ENCODE measurements at regions not wholly inside any gene's neighbourhood (a gene's known extent, or its start where the extent isn't known, plus 50 kb on each side); places are given as distances from the start of the nearest gene placed in this dataset.
"Not testable (repeated sequence)": the region's sequence is repeated elsewhere in the genome, so short reads cannot be mapped to it uniquely, and the experiment has no call there.

DNA sequence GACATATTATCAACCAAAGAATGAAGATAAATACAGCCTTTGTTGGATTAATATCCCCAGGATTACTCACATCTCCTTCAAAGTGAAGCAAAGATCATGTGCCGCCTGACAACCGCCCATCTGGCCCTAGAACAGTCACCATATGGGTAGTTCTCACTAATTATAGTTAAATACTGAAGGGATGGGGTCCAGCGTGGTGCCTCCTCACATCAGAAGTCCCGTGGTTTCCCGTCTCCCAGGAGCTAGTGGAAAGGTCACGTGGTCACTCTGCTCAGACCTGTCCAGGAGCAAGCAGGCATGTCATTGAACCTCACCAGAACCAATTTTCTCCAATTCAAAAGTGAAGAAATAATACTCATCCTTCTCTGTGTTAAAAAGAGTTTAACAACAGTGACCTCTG is 434.5 kb downstream of the SHISA9 start:
- in situ Hi-C loops (cut with MboI; ENCODE audit: low pct_unique_long_range_greater_than_20kb, low sequenced_read_pairs), result no loop called here
- DNase-seq, result no peak

DNA sequence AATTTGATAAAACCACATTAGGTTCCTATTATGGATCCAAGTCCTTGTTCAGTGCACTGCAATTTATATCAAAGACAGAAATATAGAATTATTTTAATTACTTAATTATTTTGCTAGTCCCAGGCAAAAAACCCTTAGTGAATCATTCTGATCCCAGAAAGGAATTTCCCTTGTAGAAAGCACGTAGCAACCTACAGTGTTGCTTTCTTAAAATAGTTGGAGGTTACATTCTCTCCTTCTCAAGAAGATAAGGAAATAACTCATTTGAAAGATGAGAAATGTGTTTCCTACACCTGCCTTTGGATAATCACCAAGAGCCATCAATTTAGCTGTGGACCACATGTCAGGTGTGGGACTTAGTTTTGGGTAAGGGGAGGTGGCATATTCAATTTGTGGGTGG is 434.9 kb downstream of the SHISA9 start:
- DNase-seq, result no peak
- in situ Hi-C loops (cut with MboI; ENCODE audit: low pct_unique_long_range_greater_than_20kb, low sequenced_read_pairs), result no loop called here

DNA sequence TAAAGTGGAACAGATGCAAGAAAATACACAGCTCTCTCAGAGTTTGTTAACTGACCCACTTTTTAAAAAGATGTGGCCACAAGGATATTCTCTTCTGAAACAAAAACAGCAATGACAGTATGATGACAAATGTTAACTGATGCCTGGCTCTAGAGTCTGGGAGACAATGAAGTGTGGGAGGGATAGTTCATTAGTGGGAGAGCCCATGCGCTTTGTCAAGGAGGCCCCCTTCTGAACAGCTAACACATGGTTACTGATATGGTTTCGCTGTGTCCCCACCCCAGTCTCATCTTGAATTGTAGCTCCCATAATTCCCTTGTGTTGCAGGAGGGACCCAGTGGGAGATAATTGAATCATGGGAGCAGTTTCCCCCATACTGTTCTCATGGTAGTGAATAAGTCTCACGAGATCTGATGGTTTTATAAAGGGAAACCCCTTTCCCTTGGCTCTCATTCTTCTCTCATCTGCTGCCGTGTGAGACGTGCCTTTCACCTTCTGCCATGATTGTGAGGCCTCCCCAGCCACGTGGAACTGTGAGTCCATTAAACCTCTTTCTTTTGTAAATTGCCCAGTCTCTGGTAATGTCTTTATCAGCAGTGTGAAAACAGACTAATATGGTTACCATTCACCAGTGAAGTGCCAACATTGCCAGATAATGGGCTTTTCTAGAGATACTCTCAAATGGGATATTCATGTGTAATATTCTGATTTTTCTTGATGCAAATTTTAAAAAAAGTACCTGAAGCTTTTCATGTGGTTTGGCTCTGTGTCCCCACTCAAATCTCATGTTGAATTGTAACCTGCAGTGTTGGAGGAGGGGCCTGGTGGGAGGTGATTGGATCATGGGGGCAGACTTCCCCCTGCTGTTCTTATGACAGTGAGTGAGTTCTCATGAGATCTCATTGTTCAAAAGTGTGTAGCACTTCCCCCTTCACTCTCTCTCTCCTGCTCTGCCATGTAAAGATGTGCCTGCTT is 435.8 kb downstream of the SHISA9 start:
- in situ Hi-C loops (cut with MboI; ENCODE audit: low pct_unique_long_range_greater_than_20kb, low sequenced_read_pairs); DNase-seq: not testable (repeated sequence)

DNA sequence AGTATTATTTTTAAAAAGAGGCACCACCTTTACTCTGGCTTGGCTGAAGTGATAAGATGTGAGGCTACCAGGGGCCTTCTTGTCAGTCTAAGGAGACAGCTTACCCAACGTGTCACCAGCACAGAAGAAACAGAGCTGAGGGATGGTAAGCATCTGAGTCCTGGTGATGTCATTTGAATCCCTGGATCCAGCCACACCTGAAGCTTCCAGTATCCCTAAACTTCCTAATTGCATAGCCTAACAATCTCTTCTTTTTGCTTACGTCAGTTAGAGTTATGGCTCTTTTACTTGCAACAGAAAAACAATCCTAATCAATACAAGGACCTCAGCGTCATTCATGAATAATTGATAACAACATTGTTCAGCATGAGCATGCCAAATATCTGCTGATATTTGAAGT is 436.6 kb downstream of the SHISA9 start:
- in situ Hi-C loops (cut with MboI; ENCODE audit: low pct_unique_long_range_greater_than_20kb, low sequenced_read_pairs), result no loop called here
- no peak for DNase-seq

DNA sequence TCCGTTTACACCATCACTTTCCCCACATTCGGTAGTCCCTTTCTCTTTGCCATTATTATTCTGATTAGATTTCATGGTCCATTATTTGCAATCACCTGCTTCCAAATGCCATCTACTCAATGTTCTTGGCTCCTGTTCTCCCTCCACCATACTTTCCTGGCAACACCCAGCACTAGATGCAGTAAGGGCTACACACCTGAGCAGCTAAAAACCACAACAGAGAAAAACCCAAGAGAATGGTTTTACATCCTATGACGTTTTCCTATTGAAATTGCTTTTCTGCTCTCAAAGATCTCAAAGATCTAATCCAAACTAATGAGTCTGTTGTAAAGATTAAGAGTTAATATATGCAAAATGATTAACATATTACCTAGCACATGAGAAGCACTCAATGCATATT is 441.3 kb downstream of the SHISA9 start:
- in situ Hi-C loops (cut with MboI; ENCODE audit: low pct_unique_long_range_greater_than_20kb, low sequenced_read_pairs), result no loop called here
- DNase-seq, result no peak

DNA sequence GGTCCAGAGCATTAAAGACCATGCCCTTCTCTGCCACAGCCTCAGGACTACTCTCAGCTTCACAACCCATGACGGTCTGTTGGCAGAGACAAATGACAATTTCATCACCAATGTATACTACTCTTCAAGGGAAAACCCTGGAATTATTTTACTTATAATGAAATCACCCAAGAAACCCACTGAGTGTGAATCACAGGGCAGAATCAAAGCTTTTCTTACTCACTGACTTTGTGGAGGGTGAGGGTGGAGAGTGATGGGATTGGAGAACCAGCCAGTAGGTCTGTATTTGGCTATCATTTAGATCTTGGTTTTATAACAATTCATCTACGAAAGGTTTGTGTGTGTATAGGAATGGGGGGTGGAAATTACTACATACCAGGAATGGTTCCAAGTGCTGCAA is 442.6 kb downstream of the SHISA9 start:
- in situ Hi-C loops (cut with MboI; ENCODE audit: low pct_unique_long_range_greater_than_20kb, low sequenced_read_pairs), result no loop called here

DNA sequence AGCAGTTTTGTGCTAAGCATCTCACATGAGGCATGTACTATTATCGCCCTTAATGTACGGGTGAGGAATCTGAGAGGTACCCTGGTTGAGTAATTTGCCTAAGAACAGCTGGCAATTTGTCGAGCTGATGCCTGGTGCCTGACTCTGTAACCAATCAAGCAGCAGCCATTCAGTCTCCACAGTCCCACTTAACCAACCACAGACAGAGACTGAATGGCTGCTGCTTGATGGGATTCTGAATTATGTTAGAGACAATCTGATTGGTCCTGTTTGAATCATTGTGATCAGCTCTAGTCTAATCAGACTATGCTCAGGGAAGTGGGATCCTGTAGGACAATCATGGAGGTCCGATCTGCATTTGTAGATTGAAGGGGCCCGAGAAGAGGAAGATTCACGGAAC is 447.0 kb downstream of the SHISA9 start:
- in situ Hi-C loops (cut with MboI; ENCODE audit: low pct_unique_long_range_greater_than_20kb, low sequenced_read_pairs), result no loop called here
- no peak for DNase-seq

More for the DNA sequence above, 442.6 kb downstream of the SHISA9 start:
- no peak for DNase-seq

DNA sequence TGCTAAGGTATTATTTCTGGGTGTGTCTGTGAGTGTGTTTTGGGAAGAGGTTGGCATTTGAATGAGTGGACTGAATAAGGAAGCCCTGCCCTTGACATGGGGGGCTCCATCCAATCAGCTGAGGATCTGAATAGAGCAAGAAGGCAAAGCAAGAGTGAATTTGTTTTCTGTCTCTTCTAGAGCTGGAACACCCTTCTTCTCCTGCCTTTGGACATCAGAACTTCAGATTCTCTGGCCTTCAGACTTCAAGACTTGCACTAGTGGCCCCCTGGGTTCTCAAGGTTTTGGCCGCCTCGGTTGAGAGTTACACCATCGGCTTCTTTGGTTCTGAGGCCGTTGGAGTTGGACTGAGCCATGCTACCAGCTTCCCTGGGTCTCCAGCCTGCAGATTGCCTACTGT is 448.6 kb downstream of the SHISA9 start:
- in situ Hi-C loops (cut with MboI; ENCODE audit: low pct_unique_long_range_greater_than_20kb, low sequenced_read_pairs), result no loop called here
- DNase-seq, result no peak

DNA sequence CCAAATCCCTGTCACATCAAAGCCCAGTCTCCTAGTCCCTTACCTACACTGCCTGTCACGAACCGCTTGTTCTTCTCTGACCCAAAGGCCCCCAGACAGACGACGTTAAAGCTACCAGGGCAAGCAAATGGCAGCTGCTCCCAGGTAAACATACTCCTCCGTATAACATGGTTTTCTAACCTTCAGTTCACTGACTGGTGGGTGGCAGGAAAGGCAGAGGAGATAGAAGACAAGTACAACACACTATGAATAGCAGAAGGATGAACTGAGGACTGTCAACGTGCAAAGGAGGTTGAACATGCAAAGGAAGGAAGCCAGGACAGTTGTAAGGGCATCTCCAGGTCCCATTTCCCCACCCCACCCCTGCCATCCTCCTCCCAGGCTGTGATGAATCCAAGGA is 449.8 kb downstream of the SHISA9 start:
- in situ Hi-C loops (cut with MboI; ENCODE audit: low pct_unique_long_range_greater_than_20kb, low sequenced_read_pairs), result no loop called here
- no peak for DNase-seq

DNA sequence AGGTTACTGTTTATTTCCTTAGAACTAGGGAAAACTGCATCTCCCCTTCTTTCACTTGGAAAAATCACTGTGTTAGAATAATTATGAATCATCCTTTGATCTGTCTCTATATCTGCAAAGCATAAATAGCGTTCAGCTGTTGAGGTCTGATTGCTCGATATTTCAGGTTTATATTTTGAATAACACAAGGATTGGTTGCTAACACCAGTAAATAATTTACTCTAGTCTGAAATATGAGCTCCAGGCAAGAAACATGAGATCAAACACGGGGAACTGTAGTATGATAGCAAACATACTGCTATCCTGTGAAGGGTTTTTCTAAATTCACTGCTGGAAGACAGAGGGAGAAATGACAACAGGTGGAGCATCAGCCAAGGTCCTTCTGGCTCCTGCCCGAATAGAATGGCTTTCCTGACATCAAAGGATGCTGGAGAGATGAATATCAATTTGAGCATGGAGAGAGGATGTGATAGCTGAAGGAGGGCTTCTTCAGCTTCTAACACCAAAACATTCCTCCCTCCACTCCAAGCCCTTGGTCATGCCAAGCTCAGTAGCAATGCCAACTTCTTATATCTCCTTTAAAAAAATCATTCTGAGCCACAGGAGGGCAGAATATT is 450.3 kb downstream of the SHISA9 start:
- in situ Hi-C loops (cut with MboI; ENCODE audit: low pct_unique_long_range_greater_than_20kb, low sequenced_read_pairs), result no loop called here
- no peak for DNase-seq

DNA sequence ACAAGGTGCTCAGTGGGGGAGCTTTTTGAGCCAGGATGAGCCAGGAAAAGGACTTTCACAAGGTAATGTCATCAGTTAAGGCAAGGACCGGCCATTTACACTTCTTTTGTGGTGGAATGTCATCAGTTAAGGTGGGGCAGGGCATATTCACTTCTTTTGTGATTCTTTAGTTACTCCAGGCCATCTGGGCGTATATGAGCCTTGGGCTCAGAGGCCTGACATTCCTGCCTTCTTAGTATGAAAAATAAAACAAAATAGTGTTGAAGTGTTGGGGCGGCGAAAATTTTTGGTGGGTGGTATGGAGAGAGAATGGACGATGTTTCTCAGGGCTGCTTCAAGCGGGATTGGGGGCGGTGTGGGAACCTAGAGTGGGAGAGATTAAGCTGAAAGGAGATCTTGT is 451.4 kb downstream of the SHISA9 start:
- in situ Hi-C loops (cut with MboI; ENCODE audit: low pct_unique_long_range_greater_than_20kb, low sequenced_read_pairs); DNase-seq: not testable (repeated sequence)

DNA sequence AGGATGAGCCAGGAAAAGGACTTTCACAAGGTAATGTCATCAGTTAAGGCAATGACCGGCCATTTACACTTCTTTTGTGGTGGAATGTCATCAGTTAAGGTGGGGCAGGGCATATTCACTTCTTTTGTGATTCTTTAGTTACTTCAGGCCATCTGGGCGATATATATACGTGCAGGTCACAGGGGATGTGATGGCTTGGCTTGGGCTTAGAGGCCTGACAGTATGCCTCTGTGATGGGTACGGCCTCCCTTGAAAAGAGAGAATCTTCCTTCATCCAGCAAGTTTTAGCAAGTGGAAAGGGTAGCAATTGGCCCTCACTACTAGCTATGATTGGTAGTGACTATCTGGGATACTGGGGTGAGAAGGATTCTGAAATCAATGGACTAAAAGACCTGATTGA is 456.4 kb downstream of the SHISA9 start:
- DNase-seq; in situ Hi-C loops (cut with MboI; ENCODE audit: low pct_unique_long_range_greater_than_20kb, low sequenced_read_pairs): not testable (repeated sequence)

DNA sequence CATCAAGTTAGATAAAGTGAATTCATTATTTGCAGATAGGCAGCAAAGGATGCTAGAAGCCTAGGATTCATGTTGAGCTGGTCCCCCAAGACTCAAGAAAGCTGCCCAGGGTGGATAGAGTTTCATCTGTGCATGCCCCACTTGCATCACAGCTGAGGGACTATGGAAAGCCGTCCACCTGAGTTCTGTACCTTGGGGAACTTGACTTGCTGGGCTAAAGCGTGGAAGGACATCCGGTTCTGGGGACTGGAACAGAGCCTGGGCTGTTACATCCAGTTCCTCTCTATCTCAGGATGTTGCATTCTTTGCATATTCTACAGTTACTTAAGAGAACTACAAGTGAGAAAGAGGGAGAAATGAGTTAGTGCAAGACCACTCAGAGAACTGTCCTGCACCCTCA is 458.4 kb downstream of the SHISA9 start:
- DNase-seq, result no peak
- in situ Hi-C loops (cut with MboI; ENCODE audit: low pct_unique_long_range_greater_than_20kb, low sequenced_read_pairs), result no loop called here

DNA sequence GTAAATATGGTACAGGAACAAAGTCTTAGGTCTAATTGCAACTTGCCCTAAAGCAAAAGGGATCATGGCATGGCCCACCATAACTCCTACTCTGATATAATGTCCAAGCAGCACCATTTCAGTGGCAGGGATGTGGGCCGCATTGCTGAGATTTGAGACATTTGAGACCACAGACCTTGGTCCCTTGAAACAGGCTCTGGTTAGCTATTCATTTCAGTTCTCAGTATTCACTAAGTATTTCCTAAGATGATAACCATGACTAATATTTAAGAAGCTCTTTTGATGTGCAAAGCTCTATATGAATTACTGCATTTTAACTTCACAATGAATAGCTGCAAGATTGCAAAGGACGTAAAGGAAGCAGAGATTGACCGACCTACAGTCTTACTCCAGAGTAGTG is 471.0 kb downstream of the SHISA9 start:
- in situ Hi-C loops (cut with MboI; ENCODE audit: low pct_unique_long_range_greater_than_20kb, low sequenced_read_pairs), result no loop called here
- no peak for DNase-seq

DNA sequence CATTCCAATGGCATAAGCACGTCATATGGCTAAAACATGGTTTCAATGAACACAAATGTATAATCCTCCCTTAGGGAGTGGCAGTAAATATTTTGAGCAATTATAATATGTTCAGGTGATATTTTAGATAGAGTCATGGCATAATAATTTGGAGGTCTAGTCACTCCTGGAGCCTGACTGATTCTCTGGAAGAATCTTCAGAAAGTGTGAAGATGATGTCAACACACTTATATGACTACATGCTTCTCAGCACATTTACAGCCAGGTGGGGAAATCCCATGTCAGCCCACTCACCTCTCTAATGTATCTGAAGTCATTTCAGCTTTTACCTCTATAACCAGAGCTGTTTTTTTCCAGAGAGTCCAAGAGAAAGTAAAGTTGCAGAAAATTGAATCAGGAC is 474.8 kb downstream of the SHISA9 start:
- DNase-seq, result no peak
- in situ Hi-C loops (cut with MboI; ENCODE audit: low pct_unique_long_range_greater_than_20kb, low sequenced_read_pairs), result no loop called here

DNA sequence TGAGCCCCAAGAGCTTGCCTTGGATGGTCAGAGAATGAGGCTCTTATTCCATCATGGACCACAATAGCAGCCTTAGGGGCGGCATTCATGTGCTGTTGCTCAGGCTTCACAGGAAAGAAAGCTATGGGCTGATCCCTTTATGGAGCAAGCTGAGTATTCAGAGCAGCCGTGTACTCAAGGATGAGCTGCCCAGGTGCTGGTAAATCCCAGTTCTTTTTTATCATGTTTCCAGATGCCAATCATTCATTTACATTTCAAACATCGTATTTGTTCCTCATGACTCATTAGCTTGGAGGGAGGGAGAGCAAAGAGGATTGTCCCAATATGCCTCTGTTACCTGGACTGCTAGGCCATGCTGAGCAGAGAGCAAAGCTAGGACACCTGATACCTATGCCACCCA is 475.7 kb downstream of the SHISA9 start:
- no peak for DNase-seq
- in situ Hi-C loops (cut with MboI; ENCODE audit: low pct_unique_long_range_greater_than_20kb, low sequenced_read_pairs), result no loop called here

DNA sequence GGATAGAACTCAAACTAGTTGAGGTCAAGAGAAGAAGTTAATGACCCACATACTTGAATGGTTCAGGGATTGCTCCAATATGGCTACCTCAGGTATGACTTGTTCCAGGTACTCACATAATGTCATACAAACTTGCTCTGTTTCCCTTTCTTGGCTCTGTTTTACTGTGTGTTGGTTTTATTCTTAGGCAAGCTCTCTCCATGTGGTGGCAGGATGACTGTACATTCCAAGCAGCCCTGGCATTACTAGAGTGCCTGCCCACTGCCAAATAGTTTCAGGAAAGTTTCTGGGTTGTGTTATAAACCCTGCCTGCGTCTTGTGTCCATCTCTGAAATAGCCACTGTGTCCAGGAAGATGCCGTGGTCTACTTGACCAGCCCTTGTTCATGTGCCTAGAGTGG is 476.8 kb downstream of the SHISA9 start:
- in situ Hi-C loops (cut with MboI; ENCODE audit: low pct_unique_long_range_greater_than_20kb, low sequenced_read_pairs), result no loop called here
- DNase-seq, result no peak

DNA sequence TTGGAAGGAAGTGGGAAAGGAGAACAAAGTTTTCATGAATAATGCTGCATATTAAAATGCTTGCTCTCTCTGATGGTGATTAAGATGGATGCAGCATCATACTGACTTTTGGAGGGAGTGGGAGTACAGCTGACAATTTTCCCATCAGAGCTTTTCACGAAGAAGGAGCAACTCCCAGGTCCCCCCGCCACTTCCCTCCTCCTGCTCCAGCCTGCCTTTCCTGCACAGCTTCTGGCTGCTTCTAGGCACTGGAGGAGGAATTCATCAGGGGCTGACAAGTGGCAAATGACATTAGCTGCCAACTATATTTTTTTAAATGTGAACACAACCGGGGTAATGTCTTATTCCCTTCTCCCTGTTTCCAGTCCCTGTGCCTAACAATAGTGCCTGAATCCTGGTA is 477.9 kb downstream of the SHISA9 start:
- in situ Hi-C loops (cut with MboI; ENCODE audit: low pct_unique_long_range_greater_than_20kb, low sequenced_read_pairs), result no loop called here
- no peak for DNase-seq

DNA sequence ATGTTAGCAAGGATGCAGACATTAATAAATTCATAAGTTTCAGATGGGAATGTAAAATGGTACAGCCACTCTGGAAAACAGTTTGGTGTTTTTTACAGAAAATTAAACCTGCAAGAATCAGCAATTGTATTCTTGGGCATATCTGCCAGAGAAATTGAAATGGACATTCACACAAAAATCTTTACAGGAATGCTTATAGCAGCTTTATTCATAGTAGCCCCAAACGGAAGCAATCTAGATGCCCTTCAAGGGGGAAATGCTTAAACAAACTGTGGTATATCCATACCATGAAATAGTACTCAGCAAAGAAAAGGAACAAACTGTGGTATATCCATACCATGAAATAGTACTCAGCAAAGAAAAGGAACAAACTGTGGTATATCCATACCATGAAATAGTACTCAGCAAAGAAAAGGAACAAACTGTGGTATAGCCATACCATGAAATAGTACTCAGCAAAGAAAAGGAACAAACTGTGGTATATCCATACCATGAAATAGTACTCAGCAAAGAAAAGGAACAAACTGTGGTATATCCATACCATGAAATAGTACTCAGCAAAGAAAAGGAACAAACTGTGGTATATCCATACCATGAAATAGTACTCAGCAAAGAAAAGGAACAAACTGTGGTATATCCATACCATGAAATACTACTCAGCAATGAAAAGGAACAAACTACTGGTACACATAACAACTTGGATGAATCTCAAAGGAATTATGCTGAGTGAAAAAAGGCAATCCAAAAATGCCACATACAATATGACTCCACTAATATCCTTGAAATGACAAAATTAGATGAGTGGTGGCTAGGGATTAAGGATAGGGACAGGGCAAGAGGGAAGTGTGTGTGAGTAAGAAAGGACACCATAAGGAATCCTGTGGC is 484.0 kb downstream of the SHISA9 start:
- in situ Hi-C loops (cut with MboI; ENCODE audit: low pct_unique_long_range_greater_than_20kb, low sequenced_read_pairs); DNase-seq: not testable (repeated sequence)
